ENCODE measurements at regions not wholly inside any gene's neighbourhood (a gene's known extent, or its start where the extent isn't known, plus 50 kb on each side); places are given as distances from the start of the nearest gene placed in this dataset.

DNA sequence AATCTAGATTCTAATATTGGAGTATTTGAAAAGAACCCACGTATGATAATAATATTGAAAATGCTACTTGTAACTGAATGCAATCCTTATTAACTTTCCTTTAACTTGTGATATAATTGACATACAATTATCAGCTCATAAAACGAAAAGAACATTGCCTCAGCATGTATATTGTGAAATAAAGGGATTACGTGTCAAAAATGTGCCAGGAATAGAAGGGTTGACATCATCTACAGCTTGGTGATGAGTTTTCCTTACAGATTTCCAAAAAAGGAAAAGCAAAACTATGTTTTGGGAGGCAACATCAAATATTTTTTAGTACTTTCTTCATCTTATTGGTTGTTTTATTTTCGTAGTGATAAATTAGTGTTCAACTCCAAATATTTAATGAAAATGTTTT is 266.0 kb upstream of the PTGER4 start:
- Histone ChIP-seq H3K23ac (ENCODE audit: insufficient read length, low read depth, low read length) (no peak overlapping the region), H3K4me1 (ENCODE audit: insufficient read depth, low read length) (no peaks in the 10 kb centered on the region), H3K79me1 (ENCODE audit: insufficient read depth, low read depth, low read length, poor library complexity, severe bottlenecking) (no peaks in the 10 kb centered on the region), H3K79me2 (ENCODE audit: insufficient read depth, low read length) (no peaks in the 10 kb centered on the region), H2BK12ac (ENCODE audit: insufficient read length, low read depth, low read length) (no peak overlapping the region), H3K23me2 (ENCODE audit: insufficient read length, low read depth, low read length, poor library complexity, severe bottlenecking) (no peaks in the 10 kb centered on the region), H2AK5ac (ENCODE audit: insufficient read length, low read length) (no peak overlapping the region), H2AFZ (ENCODE audit: low read length) (no peak overlapping the region), H4K91ac (ENCODE audit: insufficient read length, low read depth, low read length) (no peak overlapping the region), H4K8ac (replicated peaks; ENCODE audit: insufficient read length, low read depth, low read length) (no peak overlapping the region), H3K4me2 (ENCODE audit: insufficient read depth, insufficient read length, low read length) (no peak overlapping the region), H2BK120ac (ENCODE audit: low read depth, low read length, poor library complexity, severe bottlenecking) (no peak overlapping the region), H2BK5ac (ENCODE audit: insufficient read length, low read length) (no peak overlapping the region), H2BK15ac (ENCODE audit: low read depth, low read length) (no peak overlapping the region), H3K9me3 (ENCODE audit: control insufficient read depth, low read depth, low read length) (no peaks in the 10 kb centered on the region), H4K5ac (ENCODE audit: insufficient read length, low read depth, low read length) (no peak overlapping the region), H2BK20ac (ENCODE audit: low read depth, low read length, poor library complexity, severe bottlenecking) (no peak overlapping the region), H3K9ac (ENCODE audit: extremely low read depth, insufficient read length, low read length) (no peak overlapping the region), H3K27ac (ENCODE audit: insufficient read length, low read depth, low read length) (no peak overlapping the region), H3K27me3 (ENCODE audit: insufficient read depth, low read length) (no peaks in the 10 kb centered on the region), H3T11ph (ENCODE audit: low read length) (no peak overlapping the region), H3K14ac (ENCODE audit: insufficient read depth, low read length) (no peak overlapping the region), H3K56ac (ENCODE audit: insufficient read length, low read depth, low read length) (no peak overlapping the region), H3K18ac (ENCODE audit: insufficient read length, low read depth, low read length) (no peak overlapping the region), H4K20me1 (ENCODE audit: control insufficient read depth, insufficient read depth, insufficient read length) (no peaks in the 10 kb centered on the region), H3K4ac (ENCODE audit: low read depth, low read length) (no peak overlapping the region)
- Mint-ChIP-seq H3K36me3 (ENCODE audit: insufficient read depth in 1 of 3, low read depth in 3 of 3) (no peaks in the 10 kb centered on the region; a peak in 1 of 7 replicates), H3K27ac (no peak overlapping the region), H3K4me1 (0 out of 4 replicates have a peak, but pooled peaks cover 0 to 3% of the 10 kb centered on the region in 2 experiments), H3K4me3 (no peak overlapping the region), H3K27me3 (ENCODE audit: low read depth) (no peaks in the 10 kb centered on the region), H3K9me3 (peaks cover 5 to 9% of the 10 kb centered on the region in 2 experiments)
- TF ChIP-seq, protein P1, sequence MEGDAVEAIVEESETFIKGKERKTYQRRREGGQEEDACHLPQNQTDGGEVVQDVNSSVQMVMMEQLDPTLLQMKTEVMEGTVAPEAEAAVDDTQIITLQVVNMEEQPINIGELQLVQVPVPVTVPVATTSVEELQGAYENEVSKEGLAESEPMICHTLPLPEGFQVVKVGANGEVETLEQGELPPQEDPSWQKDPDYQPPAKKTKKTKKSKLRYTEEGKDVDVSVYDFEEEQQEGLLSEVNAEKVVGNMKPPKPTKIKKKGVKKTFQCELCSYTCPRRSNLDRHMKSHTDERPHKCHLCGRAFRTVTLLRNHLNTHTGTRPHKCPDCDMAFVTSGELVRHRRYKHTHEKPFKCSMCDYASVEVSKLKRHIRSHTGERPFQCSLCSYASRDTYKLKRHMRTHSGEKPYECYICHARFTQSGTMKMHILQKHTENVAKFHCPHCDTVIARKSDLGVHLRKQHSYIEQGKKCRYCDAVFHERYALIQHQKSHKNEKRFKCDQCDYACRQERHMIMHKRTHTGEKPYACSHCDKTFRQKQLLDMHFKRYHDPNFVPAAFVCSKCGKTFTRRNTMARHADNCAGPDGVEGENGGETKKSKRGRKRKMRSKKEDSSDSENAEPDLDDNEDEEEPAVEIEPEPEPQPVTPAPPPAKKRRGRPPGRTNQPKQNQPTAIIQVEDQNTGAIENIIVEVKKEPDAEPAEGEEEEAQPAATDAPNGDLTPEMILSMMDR (conservative IDR thresholded peaks at IDR 0.05): no peak
- no peak for DNase-seq
- no CpG with 5 or more reads among the region's 4 CpGs for WGBS (ENCODE audit: extremely low coverage, insufficient read length, low lambda C conversion rate)

All from H9 (cell line).